GM18498 (cell line): ENCODE measurements at regions not wholly inside any gene's neighbourhood (a gene's known extent, or its start where the extent isn't known, plus 50 kb on each side); places are given as distances from the start of the nearest gene placed in this dataset.
"Not testable (repeated sequence)": the region's sequence is repeated elsewhere in the genome, so short reads cannot be mapped to it uniquely, and the experiment has no call there.

ENCODE experiments used
- ATAC-seq: cut with Tn5 transposase; IDR thresholded peaks from one replicate; pipeline ENCODE4 v1.9.1; 2021; ENCODE audit warnings: mild to moderate bottlenecking, moderate library complexity; ENCODE audit not compliant: unreplicated experiment

DNA sequence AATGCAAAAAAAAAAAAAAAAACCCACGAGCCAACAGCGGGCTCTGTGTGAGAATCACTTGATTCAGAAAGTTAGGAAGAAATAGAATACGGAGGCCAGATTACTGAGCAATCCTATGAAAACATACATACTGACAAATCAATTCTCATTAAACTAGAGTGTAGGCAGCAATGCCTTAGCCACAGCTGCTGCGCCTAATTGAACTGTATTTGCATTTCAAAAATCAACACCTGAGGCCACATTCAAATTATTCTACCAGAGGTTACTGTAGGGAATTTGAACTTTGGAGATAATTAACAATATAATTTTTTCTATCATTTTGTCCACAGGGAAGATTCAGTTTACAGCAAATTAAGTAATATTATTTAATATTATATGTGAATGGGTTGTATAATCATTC, 138.4 kb upstream of the PLD5 start:
- no peak for ATAC-seq

DNA sequence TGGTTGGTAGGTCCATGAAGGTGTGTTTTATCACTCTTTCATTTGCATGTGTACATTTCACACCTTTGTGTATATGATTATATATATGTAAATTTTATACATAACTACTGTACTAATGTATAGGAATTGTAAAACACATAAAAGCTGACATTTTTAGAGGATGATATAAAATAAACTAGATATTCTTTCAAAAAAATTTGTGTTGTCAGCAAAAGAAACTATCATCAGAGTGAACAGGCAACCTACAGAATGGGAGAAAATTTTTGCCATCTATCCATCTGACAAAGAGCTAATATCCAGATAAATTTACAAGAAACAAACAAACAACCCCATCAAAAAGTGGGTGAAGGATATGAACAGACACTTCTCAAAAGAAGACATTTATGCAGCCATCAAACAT, 129.3 kb upstream of the PLD5 start:
- ATAC-seq, result not testable (repeated sequence)

- no peak for ATAC-seq
Measured at GRCh38 chr1:242651817-242652216, 127.3 kb upstream of the PLD5 start.

- no peak for ATAC-seq
Measured at GRCh38 chr1:242641461-242641860, 117.0 kb upstream of the PLD5 start.

DNA sequence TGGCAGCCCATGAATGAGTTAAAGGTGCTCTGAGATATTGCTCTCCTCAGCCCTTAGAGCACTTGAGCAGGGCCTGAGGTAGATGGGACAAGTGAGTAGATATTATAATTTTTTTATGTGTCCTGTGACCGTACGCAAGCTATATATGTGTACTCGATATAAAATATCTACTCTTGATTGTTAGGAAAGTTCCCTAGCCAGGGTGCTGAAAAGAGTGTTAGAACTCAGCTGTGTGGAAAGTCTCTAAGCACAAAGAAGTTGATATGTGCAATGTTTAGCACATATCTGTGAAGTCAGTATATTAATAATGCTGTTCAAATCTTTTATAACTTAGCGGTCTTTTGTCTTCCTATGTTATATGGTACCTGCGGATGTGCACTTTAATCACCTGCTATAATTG, 114.6 kb upstream of the PLD5 start:
- ATAC-seq, result no peak

DNA sequence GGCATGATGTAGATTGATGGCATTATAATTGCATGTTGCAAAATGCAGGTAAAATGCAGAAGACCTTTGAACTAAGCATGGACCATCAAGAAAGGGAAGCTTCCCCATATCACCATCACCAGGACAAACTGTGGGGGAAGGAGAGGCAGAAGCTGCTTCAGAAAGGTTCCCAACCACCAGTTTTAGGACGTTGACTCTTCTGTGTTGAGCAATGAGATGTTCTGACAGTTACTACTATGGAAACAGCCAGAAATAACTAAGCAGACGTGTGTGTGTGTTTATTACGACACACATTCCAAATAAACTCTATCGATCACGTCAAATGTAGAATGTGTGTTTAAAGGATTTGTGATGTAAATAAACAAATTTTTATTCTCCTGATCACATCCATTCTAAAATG, 110.2 kb upstream of the PLD5 start:
- no peak for ATAC-seq

GRCh38 chr1:242629396-242629795, 104.9 kb upstream of the PLD5 start:
- no peak for ATAC-seq

GRCh38 chr1:242623756-242624155, 99.3 kb upstream of the PLD5 start:
- no peak for ATAC-seq

DNA sequence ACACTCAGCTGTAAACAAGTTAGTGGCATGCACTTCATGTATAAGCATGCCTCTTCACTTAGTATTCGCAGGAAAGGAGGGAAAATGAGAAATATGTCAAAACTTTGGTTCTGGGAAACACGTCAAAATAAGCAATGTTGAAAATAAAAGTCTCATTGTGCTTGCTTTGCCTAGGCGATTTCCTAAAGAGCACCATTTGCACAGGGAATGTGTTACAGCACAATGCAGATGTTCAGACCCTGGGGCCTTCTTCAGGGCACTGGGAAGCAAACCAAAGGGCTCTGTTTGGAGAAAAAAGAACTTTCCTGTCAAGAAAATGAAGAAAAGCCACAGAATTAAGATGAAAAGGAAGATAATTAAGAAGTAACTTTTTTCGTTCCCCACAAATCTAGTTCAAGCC, 98.6 kb upstream of the PLD5 start:
- no peak for ATAC-seq

GRCh38 chr1:242613266-242613815, 88.8 kb upstream of the PLD5 start:
- no peak for ATAC-seq

- ATAC-seq, result no peak
Measured at GRCh38 chr1:242610209-242610608, 85.7 kb upstream of the PLD5 start.

- ATAC-seq, result no peak
Measured at GRCh38 chr1:242605521-242605920, 81.0 kb upstream of the PLD5 start.

DNA sequence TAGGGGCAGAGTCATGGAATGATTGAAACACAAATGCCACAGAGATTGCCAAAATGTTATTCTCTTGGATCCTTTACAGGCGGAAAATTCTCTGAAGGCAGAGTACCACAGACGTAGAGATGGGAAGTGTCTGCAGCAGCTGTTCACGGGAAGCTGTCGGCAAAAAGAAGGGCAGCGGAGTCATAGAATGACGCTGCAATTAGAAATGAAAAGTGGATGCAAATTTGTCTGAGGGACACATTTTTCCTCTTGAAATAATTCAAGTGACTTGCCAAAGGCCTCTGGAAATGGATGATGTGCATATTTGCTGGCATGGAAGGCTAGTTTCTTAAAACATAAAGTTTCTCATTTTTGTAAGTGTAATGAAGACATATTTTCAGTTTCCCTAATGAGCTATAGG, 77.5 kb upstream of the PLD5 start:
- ATAC-seq, result no peak

DNA sequence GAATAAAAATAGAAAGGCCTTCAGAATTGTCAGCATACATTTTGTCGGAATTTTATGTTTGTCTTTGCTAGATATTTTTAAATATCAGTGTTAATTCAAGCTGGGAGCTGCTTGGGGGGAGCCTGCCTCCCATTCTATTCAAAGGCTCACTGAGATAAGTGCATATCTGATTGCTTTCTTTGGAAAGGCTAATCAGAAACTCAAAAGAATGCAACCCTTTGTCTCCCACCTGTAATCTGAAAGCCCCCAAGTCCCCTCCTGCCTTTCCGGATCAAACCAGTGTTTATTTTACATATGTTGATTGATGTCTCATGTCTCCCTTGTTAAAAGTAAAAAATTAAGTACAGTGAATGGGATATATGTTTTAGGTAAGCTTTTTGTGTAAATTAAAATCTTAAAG, 69.3 kb upstream of the PLD5 start:
- ATAC-seq, result not testable (repeated sequence)

- no peak for ATAC-seq
Measured at GRCh38 chr1:242586360-242586680, 61.8 kb upstream of the PLD5 start.

GRCh38 chr1:242585616-242586359, 61.3 kb upstream of the PLD5 start:
- no peak for ATAC-seq

- no peak for ATAC-seq
Measured at GRCh38 chr1:242582669-242583068, 58.2 kb upstream of the PLD5 start.

DNA sequence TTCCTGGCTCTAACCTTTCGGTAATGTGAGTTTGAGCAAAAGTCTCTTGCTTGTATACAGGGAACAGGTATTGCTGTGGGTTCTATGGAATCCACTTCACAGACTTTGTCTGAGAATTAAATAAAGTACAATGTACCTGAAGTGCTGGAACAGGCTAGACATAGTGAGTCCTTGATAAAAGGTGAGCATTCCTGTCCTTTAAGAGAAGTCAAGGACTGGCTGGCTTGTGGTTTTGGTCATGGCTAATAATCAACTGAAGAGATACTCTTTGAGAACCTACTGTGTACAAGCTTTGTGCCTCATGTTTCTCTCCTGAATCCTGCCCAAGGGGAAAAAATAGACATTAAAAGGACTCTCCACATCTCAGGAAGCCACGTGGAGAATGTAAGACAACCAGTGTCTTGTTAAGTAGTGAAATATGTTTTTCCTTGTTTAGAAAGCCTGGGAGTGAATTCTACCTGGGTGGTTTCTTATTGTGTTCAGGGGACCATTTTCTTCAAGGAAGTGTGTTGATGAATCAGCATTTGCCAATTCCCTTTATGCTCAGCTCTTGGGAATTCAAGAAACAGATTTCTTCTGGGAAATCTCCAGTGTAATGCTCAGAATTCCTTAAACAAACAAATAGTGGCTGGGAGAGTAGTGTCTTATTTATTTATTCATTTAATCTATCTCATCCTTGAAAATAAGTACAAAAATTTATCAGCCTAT, 55.2 kb upstream of the PLD5 start:
- no peak for ATAC-seq
